CD14-positive monocyte (primary cell): ENCODE measurements at regions not wholly inside any gene's neighbourhood (a gene's known extent, or its start where the extent isn't known, plus 50 kb on each side); places are given as distances from the start of the nearest gene placed in this dataset.

ENCODE experiments used
- DNase-seq, 3 donors: peaks; one replicate each; pipeline ENCODE4 v3.0.0-alpha.2; 2011 to 2022
- H2AFZ ChIP-seq: 2 replicates; pipeline ENCODE4 v1.6.0; 2012; ENCODE audit warnings: mild to moderate bottlenecking, low read depth, low read length, inconsistent platforms; ENCODE audit not compliant: insufficient read depth, poor library complexity, severe bottlenecking
- H3K27ac ChIP-seq, 2 donors: 1 replicate in 1 of 2; 2 replicates in 1 of 2; pipeline ENCODE4 v1.5.1; 2012 to 2013; ENCODE audit warnings: low read length in 2 of 2, control low read depth in 1 of 2, inconsistent platforms in 1 of 2, low read depth in 1 of 2, mild to moderate bottlenecking in 1 of 2
- H3K27me3 ChIP-seq, 2 donors: one replicate each; pipeline versions ENCODE4 v1.6.0 to v1.6.1; 2011 to 2013; ENCODE audit warnings: low read length in 2 of 2; ENCODE audit not compliant: control insufficient read depth in 2 of 2, insufficient read depth in 2 of 2
- H3K36me3 ChIP-seq, 2 donors: replicated peaks in 1 of 2; 1 replicate in 1 of 2; 2 replicates in 1 of 2; pipeline versions ENCODE4 v1.5.1 to v1.6.1; 2012 to 2013; ENCODE audit warnings: low read length in 2 of 2, control low read depth in 1 of 2, inconsistent platforms in 1 of 2, mild to moderate bottlenecking in 1 of 2; ENCODE audit not compliant: insufficient read depth in 2 of 2, control insufficient read depth in 1 of 2
- H3K4me1 ChIP-seq, 2 donors: 1 replicate in 1 of 2; 2 replicates in 1 of 2; pipeline versions ENCODE4 v1.5.1 to v1.6.1; 2012 to 2013; ENCODE audit warnings: low read length in 2 of 2, control low read depth in 1 of 2, inconsistent platforms in 1 of 2, mild to moderate bottlenecking in 1 of 2, moderate library complexity in 1 of 2; ENCODE audit not compliant: insufficient read depth in 2 of 2, control insufficient read depth in 1 of 2
- H3K4me2 ChIP-seq: replicated peaks from 2 replicates; pipeline ENCODE3; 2012; ENCODE audit warnings: low read length, moderate library complexity, mild to moderate bottlenecking; ENCODE audit not compliant: poor library complexity, severe bottlenecking; ENCODE audit errors: extremely low read depth
- H3K4me3 ChIP-seq, 3 experiments: fragments of 200-600 bp in 1 of 3; sonication (generic) in 1 of 3; replicated peaks in 1 of 3; 1 replicate in 2 of 3; 2 replicates in 1 of 3; pipeline ENCODE4 v1.5.1; 2011 to 2013; ENCODE audit warnings: low read length in 3 of 3, mild to moderate bottlenecking in 3 of 3, control low read depth in 2 of 3, low read depth in 2 of 3, inconsistent platforms in 1 of 3, moderate library complexity in 1 of 3
- H3K79me2 ChIP-seq: 2 replicates; pipeline ENCODE4 v1.6.0; 2012; ENCODE audit warnings: mild to moderate bottlenecking, control low read depth, inconsistent platforms, low read length, moderate library complexity; ENCODE audit not compliant: insufficient read depth
- H3K9ac ChIP-seq: 2 replicates; pipeline ENCODE4 v1.6.0; 2017; ENCODE audit warnings: low read length, mild to moderate bottlenecking; ENCODE audit not compliant: insufficient read depth, poor library complexity, severe bottlenecking
- H3K9me3 ChIP-seq, 2 donors: replicated peaks in 1 of 2; 1 replicate in 1 of 2; 2 replicates in 1 of 2; pipeline versions ENCODE4 v1.5.1 to v1.6.1; 2012 to 2013; ENCODE audit warnings: low read length in 2 of 2, control low read depth in 1 of 2; ENCODE audit not compliant: control insufficient read depth in 1 of 2, insufficient read depth in 1 of 2
- H4K20me1 ChIP-seq: 2 replicates; pipeline ENCODE4 v1.6.0; 2012; ENCODE audit warnings: mild to moderate bottlenecking, low read length, control low read depth, moderate library complexity; ENCODE audit not compliant: insufficient read depth
- H3K27ac Mint-ChIP-seq, 7 donors: one replicate each; pipeline ENCODE4 v1.8.0; 2020; ENCODE audit warnings: mild to moderate bottlenecking in 7 of 7, mixed read lengths in 7 of 7, moderate library complexity in 6 of 7, inconsistent platforms in 2 of 7
- H3K27me3 Mint-ChIP-seq, 3 donors: one replicate each; pipeline ENCODE4 v1.8.0; 2021 to 2022; ENCODE audit warnings: low read depth in 3 of 3, mild to moderate bottlenecking in 3 of 3, mixed read lengths in 3 of 3, moderate library complexity in 3 of 3, inconsistent platforms in 1 of 3
- H3K36me3 Mint-ChIP-seq, 2 donors: one replicate each; pipeline ENCODE4 v1.8.0; 2020; ENCODE audit warnings: mixed read lengths in 2 of 2, inconsistent platforms in 1 of 2, mild to moderate bottlenecking in 1 of 2
- H3K4me1 Mint-ChIP-seq: one replicate; pipeline ENCODE4 v1.8.0; 2020; ENCODE audit warnings: mild to moderate bottlenecking, mixed read lengths
- H3K4me3 Mint-ChIP-seq, 2 donors: one replicate each; pipeline ENCODE4 v1.8.0; 2020; ENCODE audit warnings: mild to moderate bottlenecking in 2 of 2, mixed read lengths in 2 of 2, moderate library complexity in 1 of 2
- H3K9me3 Mint-ChIP-seq, 7 donors: one replicate each; pipeline ENCODE4 v1.8.0; 2020 to 2022; ENCODE audit warnings: mixed read lengths in 7 of 7, mild to moderate bottlenecking in 6 of 7, moderate library complexity in 6 of 7, inconsistent platforms in 2 of 7
- WGBS: methylation state at CpG from one replicate; pipeline ENCODE4 v1.1.5; 2013; ENCODE audit warnings: missing lambda C conversion rate; ENCODE audit not compliant: insufficient coverage; 5-methylcytosine and 5-hydroxymethylcytosine counted together
- intact Hi-C, 2 donors: fragments of 100-400 bp; cut with micrococcal nuclease; formaldehyde crosslinking; loops; one replicate each; pipeline versions ENCODE4 v1.15.0 to v1.15.1; 2023
- TF ChIP-seq, protein P1 (sequence below): fragments of 200-600 bp; IDR thresholded peaks from one replicate; pipeline ENCODE4 v1.8.0; 2022; ENCODE audit warnings: antibody characterized with exemption, mild to moderate bottlenecking

DNA sequence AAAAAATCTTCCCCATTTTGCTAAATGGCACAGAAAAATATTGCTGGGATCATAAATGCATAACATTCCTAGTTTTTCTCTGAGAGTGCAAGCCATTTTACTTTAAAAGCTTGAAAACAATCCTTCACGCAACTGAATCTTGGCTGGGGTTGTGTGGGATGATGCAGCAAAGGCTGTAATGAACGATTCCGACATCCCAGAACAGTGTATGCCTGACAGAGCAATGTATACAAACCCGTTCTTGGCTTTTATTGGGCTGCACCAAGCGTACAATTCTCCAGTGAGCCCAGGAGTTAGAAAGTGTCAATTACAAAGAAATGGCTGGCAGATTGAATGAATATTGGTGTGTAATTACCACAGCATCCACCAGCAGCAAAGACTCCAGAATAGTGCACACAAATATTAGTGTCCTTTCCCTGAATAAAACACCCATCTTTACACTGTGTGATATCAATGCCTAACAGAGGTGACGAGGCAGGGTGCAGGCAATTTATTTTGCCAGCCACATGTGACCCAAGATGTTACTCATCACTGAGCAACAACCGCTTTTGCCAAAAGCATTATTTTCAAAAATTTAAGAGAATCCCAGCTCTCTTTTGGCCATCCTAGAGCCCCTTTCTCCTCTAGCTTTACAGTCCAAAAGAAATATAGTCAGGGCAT lies 578.6 kb upstream of the CHAC2 start:
- 81% methylated on average over 3 of the region's 7 CpGs for WGBS
- peaks cover 0 to 4% (median 0%) of the 10 kb centered on the region in 7 donors for H3K9me3 Mint-ChIP-seq
- Histone ChIP-seq H3K9ac (no peak overlapping the region), H3K4me1 (no peaks in the 10 kb centered on the region), H3K9me3 (no peaks in the 10 kb centered on the region), H3K36me3 (no peaks in the 10 kb centered on the region), H2AFZ (no peak overlapping the region), H3K27ac (no peak overlapping the region), H3K4me3 (no peak overlapping the region), H3K79me2 (no peaks in the 10 kb centered on the region), H3K4me2 (no peak overlapping the region), H4K20me1 (no peaks in the 10 kb centered on the region), H3K27me3 (no peaks in the 10 kb centered on the region)
- no peaks in the 10 kb centered on the region for H3K36me3 Mint-ChIP-seq
- H3K27ac Mint-ChIP-seq: no peak overlapping the region
- intact Hi-C loops: no loop called here
- no peaks in the 10 kb centered on the region for H3K4me1 Mint-ChIP-seq
- H3K4me3 Mint-ChIP-seq: no peak overlapping the region
- H3K27me3 Mint-ChIP-seq: no peaks in the 10 kb centered on the region
- TF ChIP-seq, protein P1, sequence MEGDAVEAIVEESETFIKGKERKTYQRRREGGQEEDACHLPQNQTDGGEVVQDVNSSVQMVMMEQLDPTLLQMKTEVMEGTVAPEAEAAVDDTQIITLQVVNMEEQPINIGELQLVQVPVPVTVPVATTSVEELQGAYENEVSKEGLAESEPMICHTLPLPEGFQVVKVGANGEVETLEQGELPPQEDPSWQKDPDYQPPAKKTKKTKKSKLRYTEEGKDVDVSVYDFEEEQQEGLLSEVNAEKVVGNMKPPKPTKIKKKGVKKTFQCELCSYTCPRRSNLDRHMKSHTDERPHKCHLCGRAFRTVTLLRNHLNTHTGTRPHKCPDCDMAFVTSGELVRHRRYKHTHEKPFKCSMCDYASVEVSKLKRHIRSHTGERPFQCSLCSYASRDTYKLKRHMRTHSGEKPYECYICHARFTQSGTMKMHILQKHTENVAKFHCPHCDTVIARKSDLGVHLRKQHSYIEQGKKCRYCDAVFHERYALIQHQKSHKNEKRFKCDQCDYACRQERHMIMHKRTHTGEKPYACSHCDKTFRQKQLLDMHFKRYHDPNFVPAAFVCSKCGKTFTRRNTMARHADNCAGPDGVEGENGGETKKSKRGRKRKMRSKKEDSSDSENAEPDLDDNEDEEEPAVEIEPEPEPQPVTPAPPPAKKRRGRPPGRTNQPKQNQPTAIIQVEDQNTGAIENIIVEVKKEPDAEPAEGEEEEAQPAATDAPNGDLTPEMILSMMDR: no peak
- DNase-seq: no peak

DNA sequence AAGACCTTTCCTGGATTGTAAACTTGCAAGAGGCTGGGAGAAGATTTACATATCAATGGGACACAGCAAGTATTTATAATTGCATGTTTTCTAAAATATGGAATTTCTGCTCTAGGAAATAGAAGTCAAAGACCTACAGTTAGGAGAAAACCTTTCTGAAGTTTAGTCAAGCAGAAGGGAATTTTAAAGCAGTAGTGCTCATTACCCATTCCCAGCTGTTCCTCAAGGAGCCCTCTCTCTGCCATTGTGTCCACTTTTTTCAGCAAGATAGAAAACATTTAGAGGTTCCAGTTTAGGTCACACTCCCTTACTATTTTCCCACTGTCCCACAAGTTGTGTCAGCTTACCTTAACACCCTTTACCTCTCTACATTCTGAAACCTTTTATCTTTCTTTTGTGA lies 584.0 kb upstream of the CHAC2 start:
- no peak overlapping the region for H3K4me2 ChIP-seq
- intact Hi-C loops: no loop called here
- DNase-seq: no peak
- Mint-ChIP-seq H3K4me3 (no peak overlapping the region), H3K27ac (no peak overlapping the region), H3K4me1 (no peaks in the 10 kb centered on the region), H3K9me3 (peaks cover 0 to 4% (median 0%) of the 10 kb centered on the region in 7 donors), H3K36me3 (no peaks in the 10 kb centered on the region), H3K27me3 (no peaks in the 10 kb centered on the region)
- TF ChIP-seq, protein P1: no peak
- no peak overlapping the region for H3K9ac ChIP-seq
- H3K4me1 ChIP-seq: no peaks in the 10 kb centered on the region
- H3K36me3 ChIP-seq: no peaks in the 10 kb centered on the region
- H3K4me3 ChIP-seq: no peak overlapping the region
- no peaks in the 10 kb centered on the region for H4K20me1 ChIP-seq
- no peak overlapping the region for H3K27ac ChIP-seq
- no peak overlapping the region for H2AFZ ChIP-seq
- no peaks in the 10 kb centered on the region for H3K27me3 ChIP-seq
- H3K9me3 ChIP-seq: no peaks in the 10 kb centered on the region
- H3K79me2 ChIP-seq: no peaks in the 10 kb centered on the region
